H1 (cell line): ENCODE measurements at regions not wholly inside any gene's neighbourhood (a gene's known extent, or its start where the extent isn't known, plus 50 kb on each side); places are given as distances from the start of the nearest gene placed in this dataset.
A peak's percentile ranks its signal among the peaks of the same experiment; 100 is the strongest.

ENCODE experiments used
- CTCF ChIA-PET: fragments of 300-600 bp; sonication (Branson Sonifier 250); formaldehyde crosslinking; loops from one replicate; lab custom pipeline; 2021; ENCODE audit not compliant: partially characterized antibody; lab: Charles Lee
- POLR2A ChIA-PET: fragments of 300-600 bp; sonication (Branson Sonifier 250); formaldehyde crosslinking; loops from one replicate; lab custom pipeline; 2021; ENCODE audit warnings: inconsistent platforms; ENCODE audit not compliant: partially characterized antibody; lab: Charles Lee
- DNase-seq, 2 experiments: peaks; one replicate each; pipeline versions ENCODE4 v3.0.0 to v3.0.0-alpha.2; 2010 to 2022; ENCODE audit warnings: low spot score in 2 of 2, low read depth in 1 of 2, mixed read lengths in 1 of 2
- FAIRE-seq: peaks from 2 replicates; lab custom pipeline; 2011; peaks lifted over from hg19 to GRCh38; lab: Jason Lieb, UNC
- H2AFZ ChIP-seq: 2 replicates; pipeline ENCODE4 v1.8.1; 2012; ENCODE audit warnings: low read length, inconsistent platforms
- H2AK5ac ChIP-seq: 2 replicates; pipeline ENCODE4 v1.6.1; 2013; ENCODE audit warnings: low read depth, low read length
- H2BK120ac ChIP-seq: replicated peaks from 2 replicates; pipeline ENCODE3; 2013; ENCODE audit warnings: low read depth, low read length, inconsistent platforms
- H2BK12ac ChIP-seq: 2 replicates; pipeline ENCODE4 v1.6.1; 2013; ENCODE audit warnings: low read depth, low read length
- H2BK15ac ChIP-seq: 2 replicates; pipeline ENCODE4 v1.6.1; 2013; ENCODE audit warnings: low read length
- H2BK20ac ChIP-seq: 2 replicates; pipeline ENCODE4 v1.6.1; 2013; ENCODE audit warnings: low read length
- H2BK5ac ChIP-seq: 2 replicates; pipeline ENCODE4 v1.6.1; 2013; ENCODE audit warnings: low read depth, low read length
- H3K14ac ChIP-seq: 2 replicates; pipeline ENCODE4 v1.6.1; 2013; ENCODE audit warnings: inconsistent platforms; ENCODE audit not compliant: insufficient read length
- H3K18ac ChIP-seq: 2 replicates; pipeline ENCODE4 v1.6.1; 2013; ENCODE audit warnings: low read length; ENCODE audit errors: extremely low read depth
- H3K23ac ChIP-seq: 2 replicates; pipeline ENCODE4 v1.6.1; 2013; ENCODE audit warnings: inconsistent platforms; ENCODE audit not compliant: insufficient read length
- H3K23me2 ChIP-seq: 2 replicates; pipeline ENCODE4 v1.6.1; 2013; ENCODE audit warnings: low read depth, low read length
- H3K27ac ChIP-seq: 2 replicates; pipeline ENCODE4 v1.6.1; 2011; ENCODE audit warnings: low read depth, low read length, inconsistent platforms
- H3K27me3 ChIP-seq, 4 experiments: replicated peaks in 1 of 4; 1 replicate in 1 of 4; 2 replicates in 3 of 4; pipeline versions ENCODE4 v1.6.1 to v1.8.1; 2011 to 2013; ENCODE audit warnings: low read length in 3 of 4, mild to moderate bottlenecking in 3 of 4, inconsistent platforms in 2 of 4, mixed read lengths in 2 of 4, moderate library complexity in 1 of 4; ENCODE audit not compliant: control insufficient read depth in 3 of 4, insufficient read depth in 3 of 4; ENCODE audit errors: extremely low read depth in 1 of 4
- H3K36me3 ChIP-seq, 4 experiments: 2 replicates each; pipeline versions ENCODE4 v1.6.1 to v1.8.1; 2011 to 2013; ENCODE audit warnings: mild to moderate bottlenecking in 4 of 4, low read length in 3 of 4, moderate library complexity in 2 of 4, control low read depth in 1 of 4, inconsistent platforms in 1 of 4; ENCODE audit not compliant: insufficient read depth in 4 of 4, control insufficient read depth in 2 of 4
- H3K4ac ChIP-seq: replicated peaks from 2 replicates; pipeline ENCODE3; 2013; ENCODE audit warnings: low read length, low read depth, mixed read lengths, inconsistent platforms; ENCODE audit not compliant: insufficient read length
- H3K4me1 ChIP-seq, 4 experiments: replicated peaks in 1 of 4; 1 replicate in 1 of 4; 2 replicates in 3 of 4; pipeline versions ENCODE4 v1.6.1 to v1.8.1; 2011 to 2013; ENCODE audit warnings: low read length in 3 of 4, inconsistent platforms in 2 of 4, mixed read lengths in 1 of 4; ENCODE audit not compliant: insufficient read depth in 4 of 4, control insufficient read depth in 3 of 4
- H3K4me2 ChIP-seq, 2 experiments: 2 replicates each; pipeline versions ENCODE4 v1.6.1 to v1.8.1; 2011 to 2013; ENCODE audit warnings: low read depth in 2 of 2, low read length in 2 of 2, control low read depth in 1 of 2, inconsistent platforms in 1 of 2, mild to moderate bottlenecking in 1 of 2; ENCODE audit not compliant: insufficient read depth in 1 of 2
- H3K4me3 ChIP-seq, 4 experiments: fragments of 200-600, 300-600 bp in 1 of 4; sonication (generic), shearing (Covaris generic), sonication (Bioruptor Twin) in 1 of 4; 2 replicates each; pipeline versions ENCODE4 v1.5.1 to v1.8.1; 2011 to 2016; ENCODE audit warnings: low read length in 4 of 4, low read depth in 3 of 4, control low read depth in 2 of 4, inconsistent platforms in 2 of 4, mild to moderate bottlenecking in 2 of 4, mixed read lengths in 1 of 4, moderate library complexity in 1 of 4; ENCODE audit not compliant: insufficient read depth in 2 of 4; ENCODE audit errors: extremely low read depth in 1 of 4
- H3K56ac ChIP-seq: replicated peaks from 2 replicates; pipeline ENCODE3; 2013; ENCODE audit warnings: low read depth, mild to moderate bottlenecking, mixed read lengths, low read length, inconsistent platforms; ENCODE audit not compliant: insufficient read length
- H3K79me1 ChIP-seq: 2 replicates; pipeline ENCODE4 v1.6.1; 2013; ENCODE audit warnings: low read depth, low read length, control low read depth
- H3K79me2 ChIP-seq, 2 experiments: 2 replicates each; pipeline versions ENCODE4 v1.6.1 to v1.8.1; 2012 to 2013; ENCODE audit warnings: low read length in 2 of 2, mild to moderate bottlenecking in 2 of 2, inconsistent platforms in 1 of 2; ENCODE audit not compliant: insufficient read depth in 2 of 2, control insufficient read depth in 1 of 2
- H3K9ac ChIP-seq, 4 experiments: replicated peaks in 1 of 4; 1 replicate in 1 of 4; 2 replicates in 3 of 4; pipeline versions ENCODE4 v1.6.1 to v1.8.1; 2011 to 2013; ENCODE audit warnings: low read depth in 3 of 4, low read length in 3 of 4, control low read depth in 2 of 4, mild to moderate bottlenecking in 2 of 4, moderate library complexity in 2 of 4, inconsistent platforms in 1 of 4; ENCODE audit errors: extremely low read depth in 1 of 4
- H3K9me3 ChIP-seq, 2 experiments: 2 replicates each; pipeline versions ENCODE4 v1.6.1 to v1.8.1; 2012 to 2013; ENCODE audit warnings: mild to moderate bottlenecking in 2 of 2, moderate library complexity in 2 of 2, control low read depth in 1 of 2, inconsistent platforms in 1 of 2, low read depth in 1 of 2, low read length in 1 of 2, mixed read lengths in 1 of 2; ENCODE audit not compliant: insufficient read depth in 2 of 2
- H4K20me1 ChIP-seq, 2 experiments: replicated peaks in 1 of 2; 2 replicates each; pipeline versions ENCODE3 to v1.8.1; 2011 to 2013; ENCODE audit warnings: inconsistent platforms in 2 of 2, low read length in 2 of 2, mild to moderate bottlenecking in 1 of 2; ENCODE audit not compliant: insufficient read depth in 2 of 2, control insufficient read depth in 1 of 2
- H4K5ac ChIP-seq: 2 replicates; pipeline ENCODE4 v1.6.1; 2013; ENCODE audit warnings: low read length, low read depth, mixed read lengths, inconsistent platforms; ENCODE audit not compliant: insufficient read length
- H4K8ac ChIP-seq: 2 replicates; pipeline ENCODE4 v1.8.0; 2013; ENCODE audit warnings: mild to moderate bottlenecking, moderate library complexity, low read length, inconsistent platforms; ENCODE audit not compliant: insufficient read depth; ENCODE audit errors: extremely low read depth
- H4K91ac ChIP-seq: replicated peaks from 2 replicates; pipeline ENCODE3; 2013; ENCODE audit warnings: low read length, mixed read lengths, inconsistent platforms; ENCODE audit not compliant: insufficient read length
- NANOG ChIP-seq: IDR thresholded peaks from 2 replicates; pipeline ENCODE4 v1.6.1; 2011; ENCODE audit warnings: low read length, low read depth, mild to moderate bottlenecking, inconsistent platforms; ENCODE audit not compliant: insufficient read depth, poor library complexity, severe bottlenecking
- TEAD4 ChIP-seq: IDR thresholded peaks from 2 replicates; pipeline ENCODE4 v1.6.1; 2012; ENCODE audit warnings: low read depth, low read length, inconsistent platforms, mixed read lengths
- WGBS, 2 experiments: shearing (Covaris generic) in 1 of 2; methylation state at CpG; one replicate each; pipeline versions ENCODE4 v1.1.6 to v1.1.7; 2013 to 2015; ENCODE audit warnings: low lambda C conversion rate in 2 of 2, mixed read lengths in 2 of 2, inconsistent platforms in 1 of 2, low coverage in 1 of 2, missing lambda C conversion rate in 1 of 2; ENCODE audit not compliant: insufficient replicate concordance in 2 of 2, insufficient coverage in 1 of 2, insufficient read length in 1 of 2; ENCODE audit errors: extremely low coverage in 1 of 2, missing lambda C conversion rate in 1 of 2; 5-methylcytosine and 5-hydroxymethylcytosine counted together

GRCh38 chr5:167511276-167511675 lies 780.2 kb upstream of the WWC1 start:
- Histone ChIP-seq H3K9me3 (no peaks in the 10 kb centered on the region), H3K23me2 (no peaks in the 10 kb centered on the region), H3K79me2 (no peaks in the 10 kb centered on the region), H3K23ac (no peak overlapping the region), H3K4me3 (peak overlapping the region in 1 of 4 experiments; percentile 5; a peak in 1 of 8 replicates), H3K9ac (no peak overlapping the region), H2BK120ac (no peak overlapping the region), H2BK5ac (peak overlapping the region; percentile 80; the same call in 1 of the 2 replicates), H3K14ac (no peak overlapping the region), H4K91ac (no peak overlapping the region), H2BK20ac (no peak overlapping the region; the same call in 1 of the 2 replicates), H3K27ac (no peak overlapping the region), H2AK5ac (no peak overlapping the region), H3K36me3 (no peaks in the 10 kb centered on the region), H2BK12ac (0 out of 2 replicates have a peak overlapping the region, but pooled peaks have one; percentile 56), H3K79me1 (no peaks in the 10 kb centered on the region), H2BK15ac (no peak overlapping the region), H3K18ac (no peak overlapping the region), H3K4me2 (peak overlapping the region; percentile 31 to 73), H3K27me3 (no peaks in the 10 kb centered on the region), H2AFZ (no peak overlapping the region), H4K8ac (no peak overlapping the region), H3K56ac (no peak overlapping the region), H4K5ac (no peak overlapping the region), H4K20me1 (no peaks in the 10 kb centered on the region), H3K4me1 (peaks cover 0 to 5% (median 3%) of the 10 kb centered on the region in 4 experiments; a peak in 4 of 7 replicates), H3K4ac (no peak overlapping the region)
- FAIRE-seq = peak; percentile 96
- peak in 1 of 2 experiments; percentile 21 for DNase-seq
- ChIA-PET POLR2A (interaction anchor here (1.2 kb wide), 1 partner anchor 9 kb away, joined by 3 read pairs; no protein-coding TSS in a partner anchor), CTCF (interaction anchor here (0.7 to 1.3 kb wide), 5 partner anchors 17 to 527 kb away, joined by 3 to 6 read pairs (median 3); no protein-coding TSS in a partner anchor)
- 13% methylated on average over 1 of the region's 1 CpG; no CpG with 5 or more reads in 1 of the 2 experiments for WGBS, 2 experiments
- TF ChIP-seq TEAD4 (0 out of 2 replicates have a peak, but pooled peaks have one; percentile 23), NANOG (peak; percentile 31)
